Adrenal gland (tissue), 9 donors: ENCODE measurements at regions not wholly inside any gene's neighbourhood (a gene's known extent, or its start where the extent isn't known, plus 50 kb on each side); places are given as distances from the start of the nearest gene placed in this dataset.

Experiments used
- DNase-seq, 7 donors: peaks; one replicate each; pipeline ENCODE4 v3.0.0-alpha.2; 2019 to 2020
- H3K27ac ChIP-seq, 5 donors: fragments of 200-600 bp; sonication (generic) in 4 of 5; 1 replicate in 3 of 5; 2 replicates in 2 of 5; pipeline versions ENCODE4 v1.5.1 to v1.8.0; 2016 to 2020; ENCODE audit warnings: mild to moderate bottlenecking in 1 of 5
- H3K27me3 ChIP-seq: fragments of 200-600 bp; 2 replicates; pipeline ENCODE4 v1.8.0; 2021
- H3K36me3 ChIP-seq, 2 donors: fragments of 200-600 bp; replicated peaks in 1 of 2; 1 replicate in 1 of 2; 2 replicates in 1 of 2; pipeline versions ENCODE4 v1.5.1 to v1.8.0; 2018 to 2022
- H3K4me1 ChIP-seq, 2 donors: fragments of 200-600 bp; replicated peaks in 1 of 2; 1 replicate in 1 of 2; 2 replicates in 1 of 2; pipeline versions ENCODE4 v1.5.1 to v1.8.0; 2018 to 2021
- H3K4me3 ChIP-seq, 4 donors: fragments of 200-600 bp; sonication (generic) in 3 of 4; one replicate each; pipeline ENCODE4 v1.5.1; 2016 to 2018
- H3K9me3 ChIP-seq, 3 donors: fragments of 200-600 bp; sonication (generic) in 1 of 3; replicated peaks in 1 of 3; 1 replicate in 2 of 3; 2 replicates in 1 of 3; pipeline versions ENCODE4 v1.5.1 to v1.8.0; 2016 to 2021
- POLR2A ChIP-seq, 2 donors: fragments of 450-650 bp; IDR thresholded peaks; one replicate each; pipeline ENCODE4 v1.6.1; 2017; ENCODE audit warnings: antibody characterized with exemption in 2 of 2, mild to moderate bottlenecking in 2 of 2, moderate library complexity in 1 of 2
- WGBS, 4 donors: extraction: QIAGEN DNeasy Blood & Tissue Kit in 2 of 4; methylation state at CpG; one replicate each; pipeline versions ENCODE4 v1.1.5 to v1.1.7; 2013 to 2017; 5-methylcytosine and 5-hydroxymethylcytosine counted together
- intact Hi-C, 2 donors: fragments of 100-400 bp; cut with DNase I; formaldehyde crosslinking; loops; one replicate each; pipeline versions ENCODE4 v1.14.1 to v1.15.0; 2022 to 2023
- TF ChIP-seq, protein P1 (sequence below), 6 experiments: fragments of 450-650 bp in 4 of 6; fragments of 200-600 bp in 2 of 6; sonication (generic) in 1 of 6; IDR thresholded peaks; 1 replicate in 5 of 6; 2 replicates in 1 of 6; pipeline versions ENCODE4 v1.5.1 to v1.8.0; 2016 to 2021; ENCODE audit warnings: antibody characterized with exemption in 6 of 6, mild to moderate bottlenecking in 2 of 6, moderate library complexity in 1 of 6
- donor health status: healthy with polysubstance abuse.
- donor health status: Bipolar disorder and iron deficiency.
- donor health status: DM: yes; HTN: yes; CAD: no.
- donor health status: DM: no; HTN: no; CAD: no.
- donor health status: DM: no; HTN: no; CAD: no.

DNA sequence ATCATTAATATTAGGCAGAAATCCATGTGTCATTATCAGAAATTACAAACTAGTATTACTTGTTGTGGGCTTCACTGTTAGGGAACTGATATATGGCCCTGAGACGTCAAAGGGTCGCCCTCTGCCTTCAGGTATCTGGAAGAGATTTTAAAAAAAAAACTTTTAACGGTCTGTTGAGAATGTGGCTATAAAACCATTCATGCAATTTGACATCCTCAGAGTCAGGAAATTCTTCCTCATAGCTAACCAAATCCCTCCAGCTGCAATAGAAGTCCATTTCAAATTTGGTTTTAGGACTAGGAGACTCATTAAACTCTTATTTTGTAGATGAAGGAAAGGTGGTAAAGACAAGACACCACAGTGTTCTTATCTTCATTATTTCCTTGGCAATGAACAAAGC lies 194.2 kb upstream of the NOCT start:
- no peaks in the 10 kb centered on the region for H3K9me3 ChIP-seq
- WGBS, 4 donors, result 77 to 86% (median 77%) methylated on average over 3 of the region's 3 CpGs
- intact Hi-C loops, result no loop called here

DNA sequence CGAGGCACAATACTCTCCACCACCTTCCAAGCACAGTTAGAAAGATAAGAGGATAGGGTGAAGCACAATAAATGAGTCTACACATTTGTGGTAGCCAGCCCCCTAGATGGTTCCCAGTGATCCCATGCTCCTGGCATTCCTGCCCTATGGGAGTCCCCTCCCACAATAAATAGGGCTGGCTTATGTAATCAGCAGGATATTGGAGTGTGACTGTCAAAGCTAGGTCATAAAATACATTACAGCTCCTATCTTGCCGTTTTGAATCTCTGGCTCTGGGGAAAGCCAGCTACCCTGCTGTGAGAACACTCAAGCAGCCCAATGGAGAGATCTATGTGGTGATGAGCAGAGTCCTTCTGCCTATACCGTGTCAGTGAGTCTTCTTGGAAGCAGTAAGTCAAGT lies 198.7 kb upstream of the NOCT start:
- TF ChIP-seq, protein P1, sequence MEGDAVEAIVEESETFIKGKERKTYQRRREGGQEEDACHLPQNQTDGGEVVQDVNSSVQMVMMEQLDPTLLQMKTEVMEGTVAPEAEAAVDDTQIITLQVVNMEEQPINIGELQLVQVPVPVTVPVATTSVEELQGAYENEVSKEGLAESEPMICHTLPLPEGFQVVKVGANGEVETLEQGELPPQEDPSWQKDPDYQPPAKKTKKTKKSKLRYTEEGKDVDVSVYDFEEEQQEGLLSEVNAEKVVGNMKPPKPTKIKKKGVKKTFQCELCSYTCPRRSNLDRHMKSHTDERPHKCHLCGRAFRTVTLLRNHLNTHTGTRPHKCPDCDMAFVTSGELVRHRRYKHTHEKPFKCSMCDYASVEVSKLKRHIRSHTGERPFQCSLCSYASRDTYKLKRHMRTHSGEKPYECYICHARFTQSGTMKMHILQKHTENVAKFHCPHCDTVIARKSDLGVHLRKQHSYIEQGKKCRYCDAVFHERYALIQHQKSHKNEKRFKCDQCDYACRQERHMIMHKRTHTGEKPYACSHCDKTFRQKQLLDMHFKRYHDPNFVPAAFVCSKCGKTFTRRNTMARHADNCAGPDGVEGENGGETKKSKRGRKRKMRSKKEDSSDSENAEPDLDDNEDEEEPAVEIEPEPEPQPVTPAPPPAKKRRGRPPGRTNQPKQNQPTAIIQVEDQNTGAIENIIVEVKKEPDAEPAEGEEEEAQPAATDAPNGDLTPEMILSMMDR (IDR thresholded peaks at IDR 0.05), result no peak
- no peak for TF ChIP-seq POLR2A (IDR thresholded peaks at IDR 0.05)
- H3K36me3 ChIP-seq, result no peaks in the 10 kb centered on the region
- H3K27ac ChIP-seq, result no peak overlapping the region
- 53 to 63% (median 60%) methylated on average over 3 of the region's 3 CpGs for WGBS, 4 donors
- no peak for DNase-seq
- no peaks in the 10 kb centered on the region for H3K4me1 ChIP-seq
- intact Hi-C loops, result no loop called here
- H3K27me3 ChIP-seq, result no peaks in the 10 kb centered on the region
- no peaks in the 10 kb centered on the region for H3K9me3 ChIP-seq
- H3K4me3 ChIP-seq, result no peak overlapping the region

More for the DNA sequence above, 194.2 kb upstream of the NOCT start:
- Histone ChIP-seq H3K27me3 (no peaks in the 10 kb centered on the region), H3K27ac (no peak overlapping the region), H3K4me3 (no peak overlapping the region), H3K36me3 (no peaks in the 10 kb centered on the region), H3K4me1 (no peaks in the 10 kb centered on the region)
- no peak for TF ChIP-seq POLR2A (IDR thresholded peaks at IDR 0.05)
- TF ChIP-seq, protein P1 (IDR thresholded peaks at IDR 0.05), result no peak
- DNase-seq, result no peak

DNA sequence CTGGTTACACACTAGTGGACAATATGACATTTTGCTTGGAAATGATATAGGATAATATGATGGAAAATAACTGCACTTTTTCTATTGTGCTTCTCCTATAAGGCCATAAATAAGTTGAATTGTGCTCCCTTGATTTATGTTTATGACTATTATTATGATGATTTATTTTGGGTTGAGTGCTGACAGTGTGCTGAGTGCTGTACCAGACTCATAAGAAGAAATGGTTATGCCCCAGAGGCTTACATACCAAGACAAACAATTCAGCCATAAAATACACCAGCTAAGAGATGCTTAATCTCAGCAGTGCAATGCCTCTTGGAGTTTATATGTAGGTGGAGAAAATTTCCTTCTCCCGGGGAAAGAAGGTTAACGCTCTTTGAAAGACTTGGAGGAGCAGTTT lies 199.8 kb upstream of the NOCT start:
- no peak overlapping the region for H3K27ac ChIP-seq
- no peak overlapping the region for H3K4me3 ChIP-seq
- no peaks in the 10 kb centered on the region for H3K36me3 ChIP-seq
- no peaks in the 10 kb centered on the region for H3K9me3 ChIP-seq
- TF ChIP-seq, protein P1 (IDR thresholded peaks at IDR 0.05), result no peak
- TF ChIP-seq POLR2A (IDR thresholded peaks at IDR 0.05), result no peak
- 67 to 75% (median 69%) methylated on average over 2 of the region's 2 CpGs for WGBS, 4 donors
- no peaks in the 10 kb centered on the region for H3K27me3 ChIP-seq
- H3K4me1 ChIP-seq, result no peaks in the 10 kb centered on the region
- intact Hi-C loops, result no loop called here
- DNase-seq, result no peak

DNA sequence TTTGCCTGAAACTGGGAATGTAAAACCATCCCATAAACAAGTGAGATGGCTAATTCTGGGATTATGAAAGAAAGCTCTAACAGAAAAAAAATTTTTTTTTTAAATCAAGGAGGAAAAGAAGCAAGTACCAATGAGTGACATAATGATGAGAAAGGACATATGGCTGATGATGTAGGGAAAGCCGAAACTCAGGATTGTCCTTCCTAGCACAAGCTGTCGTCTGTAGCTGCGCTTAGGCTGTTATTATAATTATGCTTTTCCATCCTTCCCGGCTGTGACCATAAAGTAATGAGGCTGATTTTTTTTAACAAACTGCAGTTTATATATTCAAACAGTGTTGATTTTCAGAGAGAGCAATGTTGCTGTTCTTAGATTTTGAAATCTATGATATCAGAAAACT lies 209.8 kb upstream of the NOCT start:
- H3K27ac ChIP-seq, result no peak overlapping the region

More for the DNA sequence above, 209.8 kb upstream of the NOCT start:
- intact Hi-C loops, result no loop called here
- H3K4me1 ChIP-seq, result no peaks in the 10 kb centered on the region
- no peak overlapping the region for H3K4me3 ChIP-seq
- no peaks in the 10 kb centered on the region for H3K36me3 ChIP-seq
- no peaks in the 10 kb centered on the region for H3K9me3 ChIP-seq
- peaks cover 8% of the 10 kb centered on the region for H3K27me3 ChIP-seq
- WGBS, 4 donors, result 70 to 88% (median 80%) methylated on average over 4 of the region's 4 CpGs
- TF ChIP-seq POLR2A (IDR thresholded peaks at IDR 0.05), result no peak
- TF ChIP-seq, protein P1 (IDR thresholded peaks at IDR 0.05), result no peak
- no peak for DNase-seq
